H9 (cell line): ENCODE measurements at regions not wholly inside any gene's neighbourhood (a gene's known extent, or its start where the extent isn't known, plus 50 kb on each side); places are given as distances from the start of the nearest gene placed in this dataset.

Source experiments
- DNase-seq: peaks from one replicate; pipeline ENCODE4 v3.0.0-alpha.2; 2017
- H2AFZ ChIP-seq: one replicate; pipeline ENCODE4 v1.6.1; 2013; ENCODE audit warnings: mild to moderate bottlenecking, low read length, control low read depth, moderate library complexity
- H2AK5ac ChIP-seq: 2 replicates; pipeline ENCODE4 v1.6.1; 2013; ENCODE audit warnings: low read length, control low read depth, mixed read lengths; ENCODE audit not compliant: insufficient read length
- H2BK120ac ChIP-seq: one replicate; pipeline ENCODE4 v1.6.1; 2013; ENCODE audit warnings: low read depth, mild to moderate bottlenecking, low read length, control low read depth, inconsistent platforms; ENCODE audit not compliant: poor library complexity, severe bottlenecking
- H2BK12ac ChIP-seq: 2 replicates; pipeline ENCODE4 v1.6.1; 2013; ENCODE audit warnings: low read length, control low read depth, mixed read lengths, low read depth; ENCODE audit not compliant: insufficient read length
- H2BK15ac ChIP-seq: 2 replicates; pipeline ENCODE4 v1.6.1; 2013; ENCODE audit warnings: low read depth, low read length, control low read depth
- H2BK20ac ChIP-seq: one replicate; pipeline ENCODE4 v1.6.1; 2013; ENCODE audit warnings: low read depth, mild to moderate bottlenecking, low read length, control low read depth, inconsistent platforms; ENCODE audit not compliant: poor library complexity, severe bottlenecking
- H2BK5ac ChIP-seq: 2 replicates; pipeline ENCODE4 v1.6.1; 2013; ENCODE audit warnings: low read length, control low read depth, mixed read lengths; ENCODE audit not compliant: insufficient read length
- H3K14ac ChIP-seq: 2 replicates; pipeline ENCODE4 v1.6.1; 2013; ENCODE audit warnings: low read length, control low read depth; ENCODE audit not compliant: insufficient read depth
- H3K18ac ChIP-seq: 2 replicates; pipeline ENCODE4 v1.6.1; 2013; ENCODE audit warnings: low read depth, mild to moderate bottlenecking, mixed read lengths, low read length, control low read depth; ENCODE audit not compliant: insufficient read length
- H3K23ac ChIP-seq: 2 replicates; pipeline ENCODE4 v1.6.1; 2013; ENCODE audit warnings: low read length, control low read depth, mixed read lengths, low read depth; ENCODE audit not compliant: insufficient read length
- H3K23me2 ChIP-seq: 2 replicates; pipeline ENCODE4 v1.6.1; 2013; ENCODE audit warnings: low read depth, mild to moderate bottlenecking, mixed read lengths, low read length, control low read depth; ENCODE audit not compliant: insufficient read length, poor library complexity, severe bottlenecking
- H3K27ac ChIP-seq: 2 replicates; pipeline ENCODE4 v1.5.1; 2013; ENCODE audit warnings: low read length, control low read depth, mixed read lengths, low read depth; ENCODE audit not compliant: insufficient read length
- H3K27me3 ChIP-seq: 2 replicates; pipeline ENCODE4 v1.6.1; 2013; ENCODE audit warnings: low read length, control low read depth, inconsistent platforms; ENCODE audit not compliant: insufficient read depth
- H3K4ac ChIP-seq: 2 replicates; pipeline ENCODE4 v1.6.1; 2013; ENCODE audit warnings: low read depth, mild to moderate bottlenecking, control low read depth, inconsistent platforms, low read length, moderate library complexity
- H3K4me1 ChIP-seq: 2 replicates; pipeline ENCODE4 v1.6.1; 2013; ENCODE audit warnings: low read length, control low read depth, inconsistent platforms; ENCODE audit not compliant: insufficient read depth
- H3K4me2 ChIP-seq: 2 replicates; pipeline ENCODE4 v1.6.1; 2013; ENCODE audit warnings: low read length, control low read depth, mixed read lengths; ENCODE audit not compliant: insufficient read length, insufficient read depth
- H3K56ac ChIP-seq: 2 replicates; pipeline ENCODE4 v1.6.1; 2013; ENCODE audit warnings: low read depth, mild to moderate bottlenecking, mixed read lengths, low read length, control low read depth; ENCODE audit not compliant: insufficient read length
- H3K79me1 ChIP-seq: 2 replicates; pipeline ENCODE4 v1.6.1; 2013; ENCODE audit warnings: low read depth, mild to moderate bottlenecking, moderate library complexity, low read length, control low read depth, inconsistent platforms; ENCODE audit not compliant: insufficient read depth, poor library complexity, severe bottlenecking
- H3K79me2 ChIP-seq: 2 replicates; pipeline ENCODE4 v1.6.1; 2013; ENCODE audit warnings: low read length, control low read depth, inconsistent platforms; ENCODE audit not compliant: insufficient read depth
- H3K9ac ChIP-seq: 2 replicates; pipeline ENCODE4 v1.6.1; 2013; ENCODE audit warnings: low read length, control low read depth, mixed read lengths; ENCODE audit not compliant: insufficient read length; ENCODE audit errors: extremely low read depth
- H3K9me3 ChIP-seq: one replicate; pipeline ENCODE4 v1.6.1; 2013; ENCODE audit warnings: low read depth, low read length, inconsistent platforms; ENCODE audit not compliant: control insufficient read depth
- H3T11ph ChIP-seq: one replicate; pipeline ENCODE4 v1.6.1; 2013; ENCODE audit warnings: mild to moderate bottlenecking, low read length, control low read depth, inconsistent platforms
- H4K20me1 ChIP-seq: one replicate; pipeline ENCODE4 v1.6.1; 2013; ENCODE audit not compliant: control insufficient read depth, insufficient read length, insufficient read depth
- H4K5ac ChIP-seq: 2 replicates; pipeline ENCODE4 v1.6.1; 2013; ENCODE audit warnings: low read depth, mild to moderate bottlenecking, mixed read lengths, low read length, control low read depth; ENCODE audit not compliant: insufficient read length
- H4K8ac ChIP-seq: replicated peaks from 2 replicates; pipeline ENCODE4 v1.6.1; 2013; ENCODE audit warnings: low read length, control low read depth, mixed read lengths, low read depth; ENCODE audit not compliant: insufficient read length
- H4K91ac ChIP-seq: 2 replicates; pipeline ENCODE4 v1.6.1; 2013; ENCODE audit warnings: low read depth, mild to moderate bottlenecking, moderate library complexity, mixed read lengths, low read length, control low read depth; ENCODE audit not compliant: insufficient read length
- H3K27ac Mint-ChIP-seq, 3 experiments: 2 replicates in 2 of 3; 3 replicates in 1 of 3; pipeline ENCODE4 v1.8.0; 2020 to 2021; ENCODE audit warnings: mixed read lengths in 3 of 3, mild to moderate bottlenecking in 1 of 3, moderate library complexity in 1 of 3
- H3K27me3 Mint-ChIP-seq: 2 replicates; pipeline ENCODE4 v1.8.0; 2021; ENCODE audit warnings: low read depth, mild to moderate bottlenecking, moderate library complexity, mixed read lengths
- H3K36me3 Mint-ChIP-seq, 3 experiments: 2 replicates in 2 of 3; 3 replicates in 1 of 3; pipeline ENCODE4 v1.8.0; 2020 to 2021; ENCODE audit warnings: low read depth in 3 of 3, mixed read lengths in 3 of 3; ENCODE audit not compliant: insufficient read depth in 1 of 3
- H3K4me1 Mint-ChIP-seq, 2 experiments: 2 replicates each; pipeline ENCODE4 v1.8.0; 2020; ENCODE audit warnings: mixed read lengths in 2 of 2
- H3K4me3 Mint-ChIP-seq, 2 experiments: 2 replicates in 1 of 2; 3 replicates in 1 of 2; pipeline ENCODE4 v1.8.0; 2020 to 2021; ENCODE audit warnings: mild to moderate bottlenecking in 2 of 2, mixed read lengths in 2 of 2, moderate library complexity in 1 of 2
- H3K9me3 Mint-ChIP-seq, 2 experiments: 2 replicates in 1 of 2; 3 replicates in 1 of 2; pipeline ENCODE4 v1.8.0; 2020; ENCODE audit warnings: mild to moderate bottlenecking in 2 of 2, mixed read lengths in 2 of 2, moderate library complexity in 1 of 2
- CTCF ChIP-seq: fragments of 200-600 bp; sonication (generic); conservative IDR thresholded peaks from 3 replicates; pipeline ENCODE4 v1.8.0; 2021; ENCODE audit warnings: antibody characterized with exemption, mild to moderate bottlenecking
- whole genome bisulfite sequencing: extraction: QIAGEN DNeasy Blood & Tissue Kit; methylation state at CpG from one replicate; pipeline ENCODE4 v1.1.7; 2013; ENCODE audit warnings: missing lambda C conversion rate, low lambda C conversion rate, mixed read lengths; ENCODE audit not compliant: insufficient read length; ENCODE audit errors: extremely low coverage; 5-methylcytosine and 5-hydroxymethylcytosine counted together

- Mint-ChIP-seq H3K27me3 (no peaks in the 10 kb centered on the region), H3K36me3 (no peaks in the 10 kb centered on the region; a peak in 1 of 7 replicates), H3K4me1 (no peaks in the 10 kb centered on the region), H3K27ac (no peak overlapping the region; a peak in 1 of 7 replicates), H3K4me3 (no peak overlapping the region), H3K9me3 (no peaks in the 10 kb centered on the region)
- Histone ChIP-seq H3K14ac (no peak overlapping the region), H2BK12ac (no peak overlapping the region), H3K9me3 (no peaks in the 10 kb centered on the region), H3K4me2 (no peak overlapping the region), H3K9ac (no peak overlapping the region), H3K79me1 (no peaks in the 10 kb centered on the region), H4K5ac (no peak overlapping the region), H3K23me2 (no peaks in the 10 kb centered on the region), H3K27ac (no peak overlapping the region), H4K91ac (no peak overlapping the region), H3K4ac (no peak overlapping the region), H3K4me1 (no peaks in the 10 kb centered on the region), H3K27me3 (no peaks in the 10 kb centered on the region), H2BK120ac (no peak overlapping the region), H2BK5ac (no peak overlapping the region), H4K20me1 (no peaks in the 10 kb centered on the region), H2BK20ac (no peak overlapping the region), H3K56ac (no peak overlapping the region), H4K8ac (no peak overlapping the region), H2AFZ (no peak overlapping the region), H3T11ph (no peak overlapping the region), H3K23ac (no peak overlapping the region), H3K18ac (no peak overlapping the region), H3K79me2 (no peaks in the 10 kb centered on the region), H2AK5ac (no peak overlapping the region), H2BK15ac (no peak overlapping the region)
- no CpG with 5 or more reads among the region's 5 CpGs for WGBS
- no peak for DNase-seq
- TF ChIP-seq CTCF, result no peak
Measured at GRCh38 chr9:90556897-90557675, 85.5 kb downstream of the DIRAS2 start.
